ENCODE measurements at regions not wholly inside any gene's neighbourhood (a gene's known extent, or its start where the extent isn't known, plus 50 kb on each side); places are given as distances from the start of the nearest gene placed in this dataset.

DNA sequence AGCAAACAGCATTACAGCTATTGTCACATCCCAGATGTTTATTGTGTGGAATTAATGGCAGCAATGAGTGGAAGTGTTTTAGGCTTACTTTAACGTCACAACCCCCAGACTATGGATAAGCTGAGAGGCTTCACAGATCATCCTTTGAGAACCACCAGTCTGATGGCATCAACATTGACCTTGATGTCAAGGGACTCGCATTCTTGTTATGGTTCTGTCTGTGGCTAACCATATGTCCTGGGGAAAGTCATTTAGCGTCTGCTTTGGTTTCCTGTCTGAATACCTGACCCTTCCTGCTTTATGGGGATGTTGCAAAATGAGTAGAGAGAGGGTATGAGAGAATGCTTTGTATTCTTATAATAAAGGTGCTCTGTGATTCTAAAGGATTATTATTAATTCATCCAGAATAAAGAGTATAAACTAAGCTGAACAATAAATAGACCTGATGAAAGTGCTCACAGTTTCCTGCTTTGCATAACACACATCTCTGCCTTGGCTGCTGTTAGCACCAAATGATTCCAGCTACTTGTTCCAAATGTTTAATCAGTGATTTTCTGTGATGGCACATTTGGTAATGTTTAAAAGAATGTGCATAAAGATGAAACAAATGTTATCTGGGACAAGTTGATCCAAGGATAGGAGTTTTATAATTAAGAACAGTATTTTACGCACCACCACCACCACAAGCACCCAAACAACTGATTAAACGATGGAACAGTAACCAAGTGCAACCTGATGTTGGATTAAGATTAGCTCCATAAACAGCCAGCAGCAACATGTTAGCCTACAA lies 116.9 kb upstream of the LRIG3 start:
- FAIRE-seq = no peak

DNA sequence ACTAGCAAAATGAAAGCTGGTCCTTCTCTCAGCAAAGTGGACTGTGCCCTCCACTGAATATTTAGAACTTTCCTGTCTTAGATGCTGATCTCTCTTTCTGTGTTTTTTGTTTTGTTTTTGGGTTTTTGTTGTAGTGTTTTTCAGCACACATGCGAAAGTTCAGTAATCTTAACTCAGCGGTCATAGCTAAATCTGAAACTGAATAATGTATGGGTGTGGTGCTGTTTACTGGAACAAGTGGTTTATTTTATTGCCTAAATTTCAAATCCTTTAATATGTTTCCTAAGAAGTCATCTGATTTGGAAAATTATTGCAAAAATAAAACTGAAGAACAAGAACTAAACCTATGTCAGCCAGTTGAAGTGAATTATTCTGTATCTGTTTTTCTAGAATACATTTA lies 116.0 kb upstream of the LRIG3 start:
- no peak for FAIRE-seq

DNA sequence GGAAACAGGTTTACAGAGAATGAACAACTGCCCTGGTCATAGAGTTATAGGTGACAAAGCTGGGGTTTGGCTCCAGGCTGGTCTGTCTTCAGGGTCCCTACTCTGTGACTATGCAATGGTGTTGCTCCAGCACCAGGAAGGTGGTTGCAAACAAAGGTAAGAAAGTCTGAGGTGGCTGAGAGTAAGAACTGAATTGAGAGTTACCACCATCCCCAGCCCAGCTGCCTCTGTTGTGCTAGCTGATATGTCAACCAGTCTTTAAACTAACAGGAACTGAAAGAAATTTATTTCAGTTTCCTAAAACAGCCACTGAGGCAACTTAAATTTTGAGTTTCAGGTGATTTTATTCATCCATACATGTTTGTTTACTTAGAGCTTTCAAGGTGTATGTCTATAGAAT lies 111.0 kb upstream of the LRIG3 start:
- no peak for FAIRE-seq

DNA sequence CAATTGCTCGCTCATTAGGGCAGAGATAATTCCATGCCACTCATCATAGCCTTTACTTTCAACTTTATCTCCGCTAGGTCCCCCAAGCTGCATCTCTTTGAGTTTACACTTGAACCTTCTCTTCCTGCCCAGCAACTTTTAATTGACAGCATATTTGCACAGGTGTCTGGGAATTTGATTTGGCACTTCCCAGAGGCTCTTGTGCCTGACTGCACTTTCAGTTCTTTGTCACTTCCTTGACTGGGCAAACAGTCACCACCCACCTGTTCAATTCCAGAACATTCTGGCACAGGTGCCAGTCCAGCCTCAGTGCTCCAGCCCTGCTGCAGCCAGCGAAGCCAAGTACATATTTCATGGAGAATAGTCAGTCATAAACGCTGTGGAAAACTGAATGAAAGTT lies 110.1 kb upstream of the LRIG3 start:
- FAIRE-seq = no peak

DNA sequence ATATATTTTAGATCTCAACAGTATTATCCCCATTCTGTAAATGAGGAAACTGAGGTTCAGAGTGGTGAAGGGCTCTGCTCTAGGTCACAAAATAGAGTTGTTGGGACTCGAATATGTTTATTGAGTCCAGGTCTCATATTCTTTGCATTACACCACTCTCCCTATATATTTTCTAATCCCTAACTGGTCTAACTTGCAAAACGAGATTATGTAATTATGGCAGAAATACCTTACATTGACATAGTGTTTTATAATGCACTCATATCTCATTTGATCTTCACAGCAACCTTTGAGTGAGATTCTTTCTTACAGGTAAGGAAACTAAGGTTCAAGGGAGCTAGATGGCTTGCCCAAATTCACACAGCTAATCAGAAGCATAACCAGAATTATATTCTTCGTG lies 106.9 kb upstream of the LRIG3 start:
- FAIRE-seq = no peak

DNA sequence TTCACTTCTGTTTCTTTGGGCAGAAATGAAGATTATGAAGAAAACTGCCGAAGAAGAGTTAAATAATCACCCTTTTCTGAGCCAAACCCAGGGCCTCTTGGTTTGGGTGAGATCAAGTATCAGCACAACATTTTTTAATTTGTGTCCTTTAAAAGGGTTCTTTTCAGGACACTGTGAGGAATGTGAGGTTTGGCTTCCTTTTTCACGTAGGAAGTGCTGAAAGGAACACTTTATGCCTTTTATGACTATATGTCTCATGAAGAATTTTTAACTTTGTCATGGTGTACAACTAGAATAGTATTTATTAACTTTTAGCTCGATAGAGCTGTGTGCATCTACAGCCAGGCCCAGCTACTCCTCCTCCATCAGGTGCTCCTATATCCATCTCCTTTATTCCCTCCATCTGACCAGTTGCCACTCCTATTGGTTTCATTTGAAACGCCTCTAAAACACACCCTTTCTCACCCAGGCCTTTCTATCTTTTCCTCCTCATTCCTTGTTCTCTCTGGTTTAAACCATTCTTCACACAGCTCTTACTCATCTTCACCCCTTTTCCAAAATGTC lies 103.6 kb upstream of the LRIG3 start:
- FAIRE-seq = no peak

DNA sequence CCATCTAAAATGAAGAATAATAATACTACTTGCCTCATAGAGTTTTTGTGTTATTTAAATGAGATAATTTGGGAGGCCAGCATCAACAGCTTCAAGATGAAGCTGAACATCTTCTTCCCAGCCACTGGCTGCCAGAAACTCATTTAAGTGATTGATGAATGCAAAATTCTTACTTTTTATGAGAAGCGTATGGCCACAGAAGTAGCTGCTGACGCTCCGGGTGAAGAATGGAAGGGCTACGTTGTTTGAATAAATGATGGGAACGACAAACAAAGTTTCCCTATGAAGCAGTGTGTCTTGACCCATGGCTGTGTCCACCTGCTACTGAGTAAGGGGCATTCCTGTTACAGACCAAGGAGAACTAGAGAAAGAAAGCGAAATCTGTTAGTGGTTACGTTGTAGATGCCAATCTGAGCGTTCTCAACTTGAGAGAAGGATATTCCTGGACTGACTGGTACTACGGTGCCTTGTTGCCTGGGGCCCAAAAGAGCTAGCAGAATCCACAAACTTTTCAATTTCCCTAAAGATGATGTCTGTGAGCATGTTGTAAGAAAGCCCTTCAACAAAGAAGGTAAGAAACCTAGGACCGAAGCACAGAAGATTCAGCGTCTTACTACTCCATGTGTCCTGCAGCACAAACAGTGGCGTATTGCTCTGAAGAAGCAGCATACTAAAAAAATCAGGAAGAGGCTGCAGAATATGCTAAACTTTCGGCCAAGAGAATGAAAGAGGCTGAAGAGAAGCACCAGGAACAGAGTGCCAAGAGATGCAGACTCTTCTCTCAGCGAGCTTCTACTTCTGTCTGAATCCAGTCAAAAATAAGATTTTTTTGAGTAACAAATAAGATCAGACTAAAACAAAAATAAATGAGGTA lies 100.0 kb upstream of the LRIG3 start:
- FAIRE-seq = no peak

DNA sequence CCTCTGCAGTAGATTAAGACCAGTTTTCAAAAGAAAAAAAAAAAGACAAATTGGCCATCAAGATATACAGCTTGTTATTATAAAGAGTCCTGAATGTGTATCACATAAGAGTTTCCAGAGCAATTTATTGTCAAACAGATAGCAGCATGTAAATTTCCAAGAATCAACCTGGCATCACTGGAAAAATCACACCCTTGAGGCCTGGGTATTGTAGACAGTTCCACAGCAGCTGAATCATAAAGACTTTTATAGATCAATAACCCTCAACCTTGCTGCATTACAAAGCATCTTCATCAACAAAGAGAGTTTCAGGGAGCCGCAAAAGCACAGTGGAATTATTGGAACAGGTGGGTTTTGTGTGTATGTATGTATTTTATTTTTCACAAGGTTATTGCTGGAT lies 94.6 kb upstream of the LRIG3 start:
- no peak for FAIRE-seq

DNA sequence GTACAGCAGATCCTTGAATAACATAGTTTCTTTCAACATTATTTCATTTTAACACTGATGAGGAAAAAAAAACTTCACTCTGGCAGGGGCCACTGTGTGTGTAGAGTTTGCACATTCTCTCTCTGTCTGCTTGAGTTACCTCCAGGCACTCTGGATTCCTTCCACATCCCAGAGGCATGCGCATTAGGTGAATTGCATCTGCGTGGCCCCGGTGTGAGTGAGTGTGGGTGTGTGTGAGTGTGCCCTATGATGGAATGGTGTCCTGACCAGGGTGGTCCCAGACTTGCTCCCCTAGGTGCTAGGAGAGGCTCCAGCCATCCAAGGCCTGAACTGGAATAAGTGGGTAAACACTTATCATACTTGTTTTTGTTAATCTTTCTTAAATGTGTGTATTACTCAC lies 90.6 kb upstream of the LRIG3 start:
- no peak for FAIRE-seq

DNA sequence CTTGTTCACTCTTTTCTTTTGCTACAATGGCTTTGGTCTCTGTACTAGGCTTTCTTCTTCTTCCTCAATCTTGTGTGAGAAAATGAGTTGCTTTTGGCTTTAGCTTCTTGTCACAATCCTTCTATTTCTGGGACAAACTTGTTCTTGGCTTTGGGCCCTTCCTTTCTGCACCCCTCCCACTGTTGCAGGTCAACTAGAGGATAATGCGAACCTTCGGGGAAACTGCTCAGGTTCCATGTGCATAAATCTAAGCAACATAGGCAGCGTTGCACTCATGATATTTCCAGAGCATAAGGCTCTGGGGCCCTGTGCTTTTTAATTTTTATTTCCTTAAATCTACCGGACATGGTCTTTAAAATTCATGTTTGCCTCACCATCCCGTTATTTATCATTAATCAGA lies 89.8 kb upstream of the LRIG3 start:
- no peak for FAIRE-seq

DNA sequence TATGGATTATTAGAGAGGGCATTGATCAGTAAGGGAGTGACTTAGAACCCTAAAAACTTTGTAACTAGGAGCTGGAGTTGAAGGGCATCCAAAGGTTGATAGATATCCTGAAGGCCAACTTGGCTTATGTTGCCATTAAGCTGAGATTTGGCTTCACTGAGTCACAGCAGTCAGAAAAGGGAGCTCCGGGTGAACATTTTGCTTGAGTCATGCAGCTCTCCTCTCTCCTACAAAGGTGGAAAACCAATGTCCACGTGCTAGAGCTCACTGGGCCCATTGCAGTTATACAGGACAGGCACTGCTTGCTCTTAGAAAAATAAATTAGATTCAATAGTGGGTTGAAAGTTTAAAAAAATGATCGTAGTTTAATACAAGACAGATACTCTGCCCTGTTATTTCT lies 87.3 kb upstream of the LRIG3 start:
- no peak for FAIRE-seq

DNA sequence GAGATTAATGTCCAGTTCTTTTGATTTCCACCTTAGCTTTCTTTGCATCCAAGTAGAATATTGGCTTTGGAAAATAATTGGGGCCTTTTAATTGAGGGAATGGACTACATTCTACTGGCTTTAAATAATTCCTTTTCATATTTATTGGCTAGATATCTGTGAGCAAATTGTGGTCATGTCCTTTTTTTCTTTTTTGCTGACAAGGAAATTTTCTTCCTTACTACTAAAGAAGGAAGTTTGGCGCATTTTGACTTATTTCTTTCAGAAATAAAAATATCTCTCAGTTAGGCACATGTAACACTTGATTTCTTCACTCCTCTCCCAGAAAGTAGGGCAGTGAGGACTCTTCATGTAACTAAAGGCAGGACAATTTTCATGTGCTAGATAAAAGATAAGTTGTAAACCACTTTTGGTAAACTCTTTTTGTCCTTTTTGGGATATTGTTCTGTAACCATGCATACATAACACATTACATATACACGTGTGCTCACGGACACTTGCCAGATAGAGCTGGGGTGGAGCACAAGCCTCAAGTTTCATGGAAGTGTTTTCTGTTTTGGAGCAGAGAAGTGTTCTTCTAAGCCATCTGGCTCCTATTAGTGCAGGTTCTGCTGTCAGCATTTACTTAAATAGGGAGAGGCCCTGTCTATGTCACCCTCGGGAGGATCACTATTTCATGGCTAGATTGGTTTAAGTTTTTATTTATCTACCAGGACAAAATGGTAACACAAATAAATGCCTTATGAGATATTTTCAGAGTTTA lies 85.1 kb upstream of the LRIG3 start:
- no peak for FAIRE-seq

DNA sequence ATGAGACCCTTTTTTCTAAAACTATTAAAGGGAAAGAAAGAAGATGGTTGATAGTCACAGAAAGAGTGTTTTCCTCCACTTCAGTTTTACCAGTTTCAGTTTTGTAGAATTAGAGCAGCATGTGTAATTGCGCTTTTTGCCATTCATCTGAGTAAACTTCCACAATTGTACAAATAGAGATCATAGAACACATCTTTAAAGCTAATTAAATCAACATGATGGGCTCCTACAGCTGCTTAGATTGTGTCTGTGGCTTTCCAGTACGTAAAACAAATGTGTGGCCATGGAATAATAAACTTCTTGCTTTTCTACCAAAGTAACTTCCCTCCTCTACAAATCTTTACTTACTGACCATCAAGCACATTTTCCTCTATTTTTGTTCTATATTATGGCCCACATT lies 84.2 kb upstream of the LRIG3 start:
- FAIRE-seq = no peak

DNA sequence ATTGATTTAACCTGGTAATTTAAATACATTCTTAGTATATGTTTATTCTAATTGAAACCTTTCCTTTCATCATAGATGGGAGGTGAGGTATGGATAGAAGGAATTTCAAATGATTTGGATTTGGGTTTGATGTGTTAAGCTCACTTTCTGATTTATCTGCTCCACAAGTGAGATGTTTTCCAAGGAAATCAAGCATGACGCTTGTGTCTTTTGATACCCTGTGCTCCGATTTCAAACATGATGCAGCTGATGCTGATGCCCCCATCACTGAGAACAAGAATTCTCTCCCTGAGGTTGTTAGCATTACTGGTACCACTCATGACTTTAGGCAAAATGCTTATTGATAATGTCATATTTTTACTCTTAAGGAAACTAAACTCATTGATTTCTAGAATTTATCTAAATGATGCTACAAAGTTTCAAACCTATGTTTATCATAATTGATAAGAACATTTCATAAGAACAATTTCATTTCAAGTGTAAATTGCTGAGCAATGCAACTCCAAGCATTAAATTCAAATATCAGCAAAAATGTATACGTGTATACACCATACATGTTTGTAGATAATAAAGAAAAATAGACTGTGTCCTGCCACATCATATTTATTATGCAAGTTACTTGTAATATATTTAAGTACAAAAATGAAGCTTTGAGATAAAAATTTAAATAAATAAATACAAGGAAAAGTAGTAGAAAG lies 75.5 kb upstream of the LRIG3 start:
- no peak for FAIRE-seq

DNA sequence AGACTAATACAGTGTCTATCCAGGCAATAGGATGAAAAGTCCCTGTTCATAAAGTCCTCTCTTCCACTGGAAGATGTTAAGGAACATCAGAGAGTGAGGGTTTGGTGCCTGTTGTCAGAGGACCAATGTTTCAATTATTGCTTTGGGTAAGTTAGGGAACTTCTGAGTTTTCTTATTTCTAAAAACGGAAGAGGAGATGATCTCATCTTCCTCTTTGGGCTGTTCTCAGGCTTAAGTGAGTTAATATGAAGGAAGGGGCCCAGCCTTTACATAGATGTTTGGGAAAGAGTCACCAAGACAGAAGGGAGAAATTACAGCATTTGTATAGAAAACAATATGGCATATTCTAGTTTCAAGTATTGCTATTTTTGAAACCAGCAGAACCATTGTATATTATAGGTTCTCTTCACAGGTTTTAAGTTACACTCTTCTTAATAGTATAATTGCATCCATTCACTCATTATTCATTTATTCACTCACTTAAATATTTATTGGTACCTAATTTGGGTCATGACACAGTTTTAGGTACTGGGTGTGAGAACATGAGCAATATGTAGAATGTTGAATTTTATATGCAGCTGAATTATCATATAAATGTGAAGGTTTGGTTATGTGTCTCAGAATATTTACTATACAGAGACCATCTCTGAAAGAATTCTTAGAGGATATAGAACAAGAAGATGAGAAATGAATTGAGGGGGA lies 68.5 kb upstream of the LRIG3 start:
- FAIRE-seq = no peak

DNA sequence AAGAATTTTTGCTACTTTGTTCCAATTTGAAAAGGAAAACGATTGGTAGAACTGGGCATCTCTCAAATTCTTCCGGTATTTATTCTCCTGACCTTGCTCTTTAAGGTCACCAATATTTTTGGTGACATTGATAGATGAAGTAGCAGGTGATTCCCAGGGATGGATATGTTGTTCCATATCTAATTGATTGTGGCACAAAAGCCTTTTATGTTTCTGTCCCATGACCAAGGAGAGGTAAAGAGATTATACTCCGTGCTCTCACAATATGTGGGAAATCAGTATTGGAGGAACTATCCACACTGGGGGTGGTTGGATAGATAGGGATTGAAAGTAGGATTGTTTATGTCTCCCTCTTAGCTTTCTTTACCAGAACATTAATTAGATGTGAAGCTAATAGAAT lies 61.7 kb upstream of the LRIG3 start:
- FAIRE-seq = no peak

DNA sequence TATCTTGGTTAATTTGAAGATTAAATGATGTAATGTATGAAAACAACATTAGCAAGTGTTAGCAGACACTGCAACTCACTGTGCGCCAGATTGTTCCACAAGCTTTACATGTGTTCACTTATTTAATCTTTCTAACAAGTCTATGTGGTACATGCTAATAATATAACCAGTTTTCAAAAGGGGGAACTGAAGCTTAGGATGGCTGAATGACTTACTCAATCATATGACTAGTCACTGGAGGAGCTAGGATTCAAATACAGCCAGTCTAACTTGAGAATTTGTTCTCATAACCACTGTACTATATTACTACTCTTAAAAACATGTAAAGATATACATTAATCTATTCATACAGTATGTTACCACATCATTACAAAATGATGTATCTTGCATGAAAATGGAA lies 60.5 kb upstream of the LRIG3 start:
- FAIRE-seq = no peak

DNA sequence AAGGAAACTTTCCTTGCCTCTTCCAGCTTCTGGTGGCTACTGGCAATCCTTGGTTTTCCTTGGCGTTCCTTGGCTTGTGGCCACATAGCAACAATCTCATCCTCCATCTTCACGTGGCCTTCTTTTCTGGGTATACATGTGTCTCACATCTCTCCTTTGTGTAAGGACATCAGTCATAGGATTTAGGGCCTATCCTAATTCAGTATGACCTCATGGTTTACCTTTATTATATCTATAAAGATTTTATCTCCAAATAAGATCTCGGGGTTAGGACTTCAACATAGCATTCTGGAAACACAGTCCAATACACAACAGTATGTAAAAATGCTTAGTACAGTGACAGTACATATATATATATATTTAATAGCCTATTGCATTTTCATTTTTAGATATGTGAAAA lies 58.4 kb upstream of the LRIG3 start:
- FAIRE-seq = no peak

DNA sequence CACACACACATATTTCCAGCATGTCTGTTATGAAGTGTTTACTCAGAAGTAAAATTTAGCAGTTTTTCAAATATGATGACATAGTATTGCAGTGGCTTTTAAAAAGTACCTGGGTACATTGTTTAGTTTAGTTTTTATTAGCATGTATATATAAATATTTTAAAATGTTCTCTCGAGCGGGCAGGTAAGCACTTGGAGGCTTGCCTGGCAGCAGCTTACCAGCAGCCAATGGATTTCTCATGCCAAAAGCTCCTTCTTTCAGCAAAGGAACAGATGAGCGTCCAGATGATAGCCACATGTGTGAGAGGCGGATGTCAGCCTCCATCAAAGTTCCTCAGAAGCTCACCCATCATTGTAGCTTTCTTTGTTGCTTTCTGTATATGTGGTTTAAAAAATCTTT lies 57.2 kb upstream of the LRIG3 start:
- no peak for FAIRE-seq

DNA sequence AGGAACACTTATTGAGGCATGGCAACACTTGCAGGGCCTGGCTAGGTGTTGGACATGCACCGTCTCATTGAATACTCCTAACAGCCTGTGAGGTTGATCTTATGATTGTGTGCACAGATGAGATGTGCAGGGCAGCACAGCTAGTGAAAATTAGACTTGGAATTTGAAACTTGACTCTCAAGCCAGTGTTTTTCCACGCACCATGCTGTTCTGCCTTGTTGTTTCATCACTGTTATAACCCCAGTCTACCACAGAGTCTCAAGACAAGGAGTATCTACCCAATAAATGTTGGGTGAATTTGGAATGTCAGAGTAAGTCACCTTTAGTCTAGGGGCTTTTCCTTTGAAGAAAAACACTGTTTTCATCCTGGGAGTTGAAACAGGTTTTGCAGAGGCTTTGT lies 55.8 kb upstream of the LRIG3 start:
- FAIRE-seq = no peak

Data from TTC549 (cell line).